ENCODE measurements at regions not wholly inside any gene's neighbourhood (a gene's known extent, or its start where the extent isn't known, plus 50 kb on each side); places are given as distances from the start of the nearest gene placed in this dataset.

DNA sequence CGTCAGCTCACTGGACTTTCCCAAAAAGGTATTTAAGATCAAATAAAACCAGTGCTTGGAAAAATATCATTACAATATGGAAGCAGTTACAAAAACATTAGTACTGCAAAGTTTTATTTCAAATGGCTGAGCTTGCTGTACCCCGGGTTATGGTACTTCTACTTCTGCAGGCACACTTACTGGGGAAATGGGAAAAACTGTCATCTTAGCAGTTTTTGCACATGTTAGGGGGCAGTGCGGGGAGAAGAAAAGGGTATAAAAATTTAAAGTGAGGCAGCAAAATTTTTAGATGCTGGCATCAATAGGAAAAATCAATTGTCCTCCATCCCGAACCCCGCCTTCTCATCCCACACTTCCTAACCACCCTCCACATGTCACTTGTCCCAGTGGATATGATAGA lies 133.4 kb downstream of the ATG4C start:
- Histone ChIP-seq H3K9me3 (ENCODE audit: low read length) (no peaks in the 10 kb centered on the region), H3K27ac (ENCODE audit: low read depth, low read length, poor library complexity, severe bottlenecking) (no peak overlapping the region), H3K4me1 (ENCODE audit: insufficient read depth, low read length, poor library complexity, severe bottlenecking) (no peaks in the 10 kb centered on the region), H3K4me2 (ENCODE audit: low read length) (no peak overlapping the region), H4K20me1 (ENCODE audit: insufficient read depth, low read length) (no peaks in the 10 kb centered on the region), H3K4me3 (ENCODE audit: low read depth, low read length, poor library complexity, severe bottlenecking) (no peak overlapping the region), H3K9me2 (ENCODE audit: insufficient read depth, low read length) (no peaks in the 10 kb centered on the region), H3K36me3 (ENCODE audit: insufficient read depth, low read length) (no peaks in the 10 kb centered on the region), H2AFZ (ENCODE audit: low read length) (no peak overlapping the region), H3K79me2 (ENCODE audit: insufficient read depth, low read depth, low read length) (no peaks in the 10 kb centered on the region)
- intact Hi-C loops (cut with micrococcal nuclease; ENCODE audit: unreplicated experiment), result no loop called here
- DNase-seq (ENCODE audit: low spot score), result no peak
- no TSS peak for BruUV-seq (replicated peaks)
- ChIA-PET POLR2A (interaction anchor here (0.5 kb wide), 1 partner anchor 111 kb away, joined by 3 read pairs; no protein-coding TSS in a partner anchor), CTCF (ENCODE audit: unreplicated experiment) (no interaction called here)
- TF ChIP-seq EZH2phosphoT487 (IDR thresholded peaks at IDR 0.05; ENCODE audit: borderline replicate concordance, low read depth, low read length), result no peak
- TF ChIP-seq, protein P1, sequence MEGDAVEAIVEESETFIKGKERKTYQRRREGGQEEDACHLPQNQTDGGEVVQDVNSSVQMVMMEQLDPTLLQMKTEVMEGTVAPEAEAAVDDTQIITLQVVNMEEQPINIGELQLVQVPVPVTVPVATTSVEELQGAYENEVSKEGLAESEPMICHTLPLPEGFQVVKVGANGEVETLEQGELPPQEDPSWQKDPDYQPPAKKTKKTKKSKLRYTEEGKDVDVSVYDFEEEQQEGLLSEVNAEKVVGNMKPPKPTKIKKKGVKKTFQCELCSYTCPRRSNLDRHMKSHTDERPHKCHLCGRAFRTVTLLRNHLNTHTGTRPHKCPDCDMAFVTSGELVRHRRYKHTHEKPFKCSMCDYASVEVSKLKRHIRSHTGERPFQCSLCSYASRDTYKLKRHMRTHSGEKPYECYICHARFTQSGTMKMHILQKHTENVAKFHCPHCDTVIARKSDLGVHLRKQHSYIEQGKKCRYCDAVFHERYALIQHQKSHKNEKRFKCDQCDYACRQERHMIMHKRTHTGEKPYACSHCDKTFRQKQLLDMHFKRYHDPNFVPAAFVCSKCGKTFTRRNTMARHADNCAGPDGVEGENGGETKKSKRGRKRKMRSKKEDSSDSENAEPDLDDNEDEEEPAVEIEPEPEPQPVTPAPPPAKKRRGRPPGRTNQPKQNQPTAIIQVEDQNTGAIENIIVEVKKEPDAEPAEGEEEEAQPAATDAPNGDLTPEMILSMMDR (conservative IDR thresholded peaks at IDR 0.05; ENCODE audit: low read length), result no peak

DNA sequence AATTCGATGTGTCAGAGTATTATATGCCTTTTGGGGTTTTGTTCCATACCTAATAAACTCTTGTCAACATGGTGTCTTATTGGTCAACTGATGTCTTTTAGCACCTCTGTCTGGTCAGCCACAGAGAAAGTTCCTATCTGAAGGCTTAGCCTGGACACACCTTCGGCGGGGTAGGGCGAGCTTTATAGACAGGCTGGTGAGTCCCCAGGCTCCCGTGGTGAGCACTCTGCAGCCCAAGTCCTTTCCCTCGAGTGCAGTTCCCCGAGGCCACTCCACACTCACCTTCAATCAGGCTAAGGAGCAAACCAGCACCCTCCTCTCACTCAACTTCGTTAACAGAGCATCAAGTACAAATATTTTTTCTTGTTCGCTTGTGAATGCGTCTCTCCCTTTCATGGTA lies 133.9 kb downstream of the ATG4C start:
- no peak for TF ChIP-seq EZH2phosphoT487 (IDR thresholded peaks at IDR 0.05; ENCODE audit: borderline replicate concordance, low read depth, low read length)
- TF ChIP-seq, protein P1 (conservative IDR thresholded peaks at IDR 0.05; ENCODE audit: low read length), result no peak
- Histone ChIP-seq H3K79me2 (ENCODE audit: insufficient read depth, low read depth, low read length) (no peaks in the 10 kb centered on the region), H3K9me2 (ENCODE audit: insufficient read depth, low read length) (no peaks in the 10 kb centered on the region), H3K4me3 (ENCODE audit: low read depth, low read length, poor library complexity, severe bottlenecking) (no peak overlapping the region), H2AFZ (ENCODE audit: low read length) (no peak overlapping the region), H4K20me1 (ENCODE audit: insufficient read depth, low read length) (no peaks in the 10 kb centered on the region), H3K27ac (ENCODE audit: low read depth, low read length, poor library complexity, severe bottlenecking) (no peak overlapping the region), H3K4me1 (ENCODE audit: insufficient read depth, low read length, poor library complexity, severe bottlenecking) (no peaks in the 10 kb centered on the region), H3K9me3 (ENCODE audit: low read length) (no peaks in the 10 kb centered on the region), H3K4me2 (ENCODE audit: low read length) (no peak overlapping the region), H3K36me3 (ENCODE audit: insufficient read depth, low read length) (no peaks in the 10 kb centered on the region)
- ChIA-PET POLR2A (interaction anchor here (0.5 kb wide), 1 partner anchor 112 kb away, joined by 3 read pairs; no protein-coding TSS in a partner anchor), CTCF (ENCODE audit: unreplicated experiment) (no interaction called here)
- intact Hi-C loops (cut with micrococcal nuclease; ENCODE audit: unreplicated experiment), result no loop called here
- no peak for DNase-seq (ENCODE audit: low spot score)
- no TSS peak for BruUV-seq (replicated peaks)

DNA sequence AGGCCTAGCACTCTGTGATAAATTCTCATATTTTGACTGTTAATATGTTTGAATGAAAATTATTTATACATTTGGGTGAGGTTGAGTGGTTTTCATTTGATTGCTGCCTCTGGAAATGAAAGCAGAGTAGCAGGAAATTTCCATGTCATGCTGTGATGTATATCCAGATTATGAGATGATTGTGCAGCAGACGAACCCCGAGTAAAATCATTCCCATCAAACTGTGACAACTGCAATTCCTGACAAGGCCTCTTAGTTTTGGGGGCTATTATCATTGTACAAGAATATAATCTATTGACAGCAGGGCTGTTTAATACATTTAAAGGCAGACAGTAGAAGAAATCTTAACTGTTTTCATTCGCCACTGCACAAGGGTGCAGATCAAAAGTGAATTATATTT lies 134.8 kb downstream of the ATG4C start:
- no TSS peak for BruUV-seq (replicated peaks)
- H4K20me1 ChIP-seq (ENCODE audit: insufficient read depth, low read length), result no peaks in the 10 kb centered on the region
- no peak overlapping the region for H3K4me2 ChIP-seq (ENCODE audit: low read length)
- no peaks in the 10 kb centered on the region for H3K9me3 ChIP-seq (ENCODE audit: low read length)
- no peaks in the 10 kb centered on the region for H3K9me2 ChIP-seq (ENCODE audit: insufficient read depth, low read length)
- CTCF ChIA-PET (ENCODE audit: unreplicated experiment), result no interaction called here
- no peaks in the 10 kb centered on the region for H3K79me2 ChIP-seq (ENCODE audit: insufficient read depth, low read depth, low read length)
- H3K27ac ChIP-seq (ENCODE audit: low read depth, low read length, poor library complexity, severe bottlenecking), result no peak overlapping the region
- no peaks in the 10 kb centered on the region for H3K4me1 ChIP-seq (ENCODE audit: insufficient read depth, low read length, poor library complexity, severe bottlenecking)
- no peak overlapping the region for H3K4me3 ChIP-seq (ENCODE audit: low read depth, low read length, poor library complexity, severe bottlenecking)
- TF ChIP-seq, protein P1 (conservative IDR thresholded peaks at IDR 0.05; ENCODE audit: low read length), result no peak
- no peak for TF ChIP-seq EZH2phosphoT487 (IDR thresholded peaks at IDR 0.05; ENCODE audit: borderline replicate concordance, low read depth, low read length)
- no peaks in the 10 kb centered on the region for H3K36me3 ChIP-seq (ENCODE audit: insufficient read depth, low read length)
- intact Hi-C loops (cut with micrococcal nuclease; ENCODE audit: unreplicated experiment), result no loop called here
- DNase-seq (ENCODE audit: low spot score), result no peak
- POLR2A ChIA-PET, result no interaction called here
- no peak overlapping the region for H2AFZ ChIP-seq (ENCODE audit: low read length)

Data from OCI-LY7 (cell line).